Keratinocyte (primary cell): ENCODE measurements at regions not wholly inside any gene's neighbourhood (a gene's known extent, or its start where the extent isn't known, plus 50 kb on each side); places are given as distances from the start of the nearest gene placed in this dataset.

Source experiments
- EZH2 ChIP-seq: IDR thresholded peaks from one replicate; pipeline ENCODE4 v1.6.1; 2012; ENCODE audit warnings: inconsistent platforms, mild to moderate bottlenecking, low read length, moderate library complexity
- TF ChIP-seq, protein P1 (sequence below), 3 experiments: IDR thresholded peaks in 1 of 3; conservative IDR thresholded peaks in 1 of 3; optimal IDR thresholded peaks in 1 of 3; 2 replicates in 2 of 3; 3 replicates in 1 of 3; pipeline versions ENCODE3 to v1.5.1; 2011; ENCODE audit warnings: low read length in 3 of 3, mild to moderate bottlenecking in 3 of 3, moderate library complexity in 2 of 3, control low read depth in 1 of 3, inconsistent platforms in 1 of 3; ENCODE audit not compliant: insufficient read depth in 2 of 3; ENCODE audit errors: extremely low read depth in 1 of 3

GRCh38 chr12:13794706-13795105 lies 186.7 kb downstream of the GRIN2B start:
- TF ChIP-seq, protein P1, sequence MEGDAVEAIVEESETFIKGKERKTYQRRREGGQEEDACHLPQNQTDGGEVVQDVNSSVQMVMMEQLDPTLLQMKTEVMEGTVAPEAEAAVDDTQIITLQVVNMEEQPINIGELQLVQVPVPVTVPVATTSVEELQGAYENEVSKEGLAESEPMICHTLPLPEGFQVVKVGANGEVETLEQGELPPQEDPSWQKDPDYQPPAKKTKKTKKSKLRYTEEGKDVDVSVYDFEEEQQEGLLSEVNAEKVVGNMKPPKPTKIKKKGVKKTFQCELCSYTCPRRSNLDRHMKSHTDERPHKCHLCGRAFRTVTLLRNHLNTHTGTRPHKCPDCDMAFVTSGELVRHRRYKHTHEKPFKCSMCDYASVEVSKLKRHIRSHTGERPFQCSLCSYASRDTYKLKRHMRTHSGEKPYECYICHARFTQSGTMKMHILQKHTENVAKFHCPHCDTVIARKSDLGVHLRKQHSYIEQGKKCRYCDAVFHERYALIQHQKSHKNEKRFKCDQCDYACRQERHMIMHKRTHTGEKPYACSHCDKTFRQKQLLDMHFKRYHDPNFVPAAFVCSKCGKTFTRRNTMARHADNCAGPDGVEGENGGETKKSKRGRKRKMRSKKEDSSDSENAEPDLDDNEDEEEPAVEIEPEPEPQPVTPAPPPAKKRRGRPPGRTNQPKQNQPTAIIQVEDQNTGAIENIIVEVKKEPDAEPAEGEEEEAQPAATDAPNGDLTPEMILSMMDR (optimal IDR thresholded peaks at IDR 0.05 in 1 of 3, IDR thresholded peaks at IDR 0.05 in 1 of 3, conservative IDR thresholded peaks at IDR 0.05 in 1 of 3; ENCODE audit: extremely low read depth in 1 of 3, insufficient read depth in 2 of 3, low read length in 3 of 3), result no peak
- TF ChIP-seq EZH2, result no peak
